Stimulated activated CD8-positive, alpha-beta memory T cell treated with anti-CD3 and anti-CD28 coated beads, Interleukin-12 subunit alpha, Interleukin-12 subunit beta, amount 100 ng/mL, for 4 hours (primary cell): ENCODE measurements at regions not wholly inside any gene's neighbourhood (a gene's known extent, or its start where the extent isn't known, plus 50 kb on each side); places are given as distances from the start of the nearest gene placed in this dataset.

Source experiments
- DNase-seq: peaks from one replicate; pipeline ENCODE4 v3.0.0-alpha.2; 2020; ENCODE audit warnings: low read depth

GRCh38 chr10:130745821-130746220 is 565.7 kb downstream of the TCERG1L start:
- no peak for DNase-seq

- no peak for DNase-seq
Measured at GRCh38 chr10:130746311-130746710, 565.2 kb downstream of the TCERG1L start.

- DNase-seq, result no peak
Measured at GRCh38 chr10:130747356-130747755, 564.2 kb downstream of the TCERG1L start.

- no peak for DNase-seq
Measured at GRCh38 chr10:130747946-130748345, 563.6 kb downstream of the TCERG1L start.

- no peak for DNase-seq
Measured at GRCh38 chr10:130748409-130749057, 563.0 kb downstream of the TCERG1L start.

- no peak for DNase-seq
Measured at GRCh38 chr10:130749911-130750310, 561.6 kb downstream of the TCERG1L start.

GRCh38 chr10:130750441-130750840 is 561.1 kb downstream of the TCERG1L start:
- DNase-seq, result no peak

GRCh38 chr10:130751106-130751840 is 560.2 kb downstream of the TCERG1L start:
- DNase-seq, result no peak

GRCh38 chr10:130751851-130752250 is 559.7 kb downstream of the TCERG1L start:
- DNase-seq, result no peak

- no peak for DNase-seq
Measured at GRCh38 chr10:130756651-130757050, 554.9 kb downstream of the TCERG1L start.

- DNase-seq, result no peak
Measured at GRCh38 chr10:130757271-130757670, 554.2 kb downstream of the TCERG1L start.

GRCh38 chr10:130757821-130758489 is 553.6 kb downstream of the TCERG1L start:
- DNase-seq, result no peak

- no peak for DNase-seq
Measured at GRCh38 chr10:130758529-130758928, 553.0 kb downstream of the TCERG1L start.

GRCh38 chr10:130761032-130761575 is 550.4 kb downstream of the TCERG1L start:
- no peak for DNase-seq

- DNase-seq, result no peak
Measured at GRCh38 chr10:130761788-130762301, 549.7 kb downstream of the TCERG1L start.

GRCh38 chr10:130762491-130762890 is 549.0 kb downstream of the TCERG1L start:
- no peak for DNase-seq

GRCh38 chr10:130763071-130763470 is 548.5 kb downstream of the TCERG1L start:
- no peak for DNase-seq

- DNase-seq, result no peak
Measured at GRCh38 chr10:130763491-130763890, 548.0 kb downstream of the TCERG1L start.

- no peak for DNase-seq
Measured at GRCh38 chr10:130764651-130765050, 546.9 kb downstream of the TCERG1L start.

- no peak for DNase-seq
Measured at GRCh38 chr10:130766071-130766470, 545.5 kb downstream of the TCERG1L start.

- DNase-seq, result no peak
Measured at GRCh38 chr10:130767116-130767730, 544.3 kb downstream of the TCERG1L start.
